Duodenal mucosa (tissue), 2 donors: ENCODE measurements at regions not wholly inside any gene's neighbourhood (a gene's known extent, or its start where the extent isn't known, plus 50 kb on each side); places are given as distances from the start of the nearest gene placed in this dataset.
"Not testable (repeated sequence)": the region's sequence is repeated elsewhere in the genome, so short reads cannot be mapped to it uniquely, and the experiment has no call there.

Source experiments
- H3K27ac ChIP-seq: one replicate; pipeline ENCODE4 v1.7.0; 2013; ENCODE audit warnings: low read depth, low read length
- H3K27me3 ChIP-seq, 2 donors: one replicate each; pipeline ENCODE4 v1.7.0; 2013; ENCODE audit warnings: low read length in 2 of 2, control low read depth in 1 of 2; ENCODE audit not compliant: insufficient read depth in 2 of 2, control insufficient read depth in 1 of 2
- H3K36me3 ChIP-seq, 2 donors: one replicate each; pipeline ENCODE4 v1.7.0; 2013; ENCODE audit warnings: low read length in 2 of 2, control low read depth in 1 of 2; ENCODE audit not compliant: insufficient read depth in 2 of 2, control insufficient read depth in 1 of 2
- H3K4me1 ChIP-seq, 2 donors: one replicate each; pipeline ENCODE4 v1.7.0; 2013; ENCODE audit warnings: low read length in 2 of 2, control low read depth in 1 of 2; ENCODE audit not compliant: insufficient read depth in 2 of 2, control insufficient read depth in 1 of 2
- H3K4me3 ChIP-seq, 2 donors: one replicate each; pipeline ENCODE4 v1.7.0; 2013; ENCODE audit warnings: low read length in 2 of 2, low read depth in 1 of 2
- H3K9ac ChIP-seq, 2 donors: one replicate each; pipeline ENCODE4 v1.7.0; 2013; ENCODE audit warnings: low read length in 2 of 2, low read depth in 1 of 2
- H3K9me3 ChIP-seq, 2 donors: one replicate each; pipeline ENCODE4 v1.7.0; 2013; ENCODE audit warnings: low read length in 2 of 2, control low read depth in 1 of 2; ENCODE audit not compliant: control insufficient read depth in 1 of 2

DNA sequence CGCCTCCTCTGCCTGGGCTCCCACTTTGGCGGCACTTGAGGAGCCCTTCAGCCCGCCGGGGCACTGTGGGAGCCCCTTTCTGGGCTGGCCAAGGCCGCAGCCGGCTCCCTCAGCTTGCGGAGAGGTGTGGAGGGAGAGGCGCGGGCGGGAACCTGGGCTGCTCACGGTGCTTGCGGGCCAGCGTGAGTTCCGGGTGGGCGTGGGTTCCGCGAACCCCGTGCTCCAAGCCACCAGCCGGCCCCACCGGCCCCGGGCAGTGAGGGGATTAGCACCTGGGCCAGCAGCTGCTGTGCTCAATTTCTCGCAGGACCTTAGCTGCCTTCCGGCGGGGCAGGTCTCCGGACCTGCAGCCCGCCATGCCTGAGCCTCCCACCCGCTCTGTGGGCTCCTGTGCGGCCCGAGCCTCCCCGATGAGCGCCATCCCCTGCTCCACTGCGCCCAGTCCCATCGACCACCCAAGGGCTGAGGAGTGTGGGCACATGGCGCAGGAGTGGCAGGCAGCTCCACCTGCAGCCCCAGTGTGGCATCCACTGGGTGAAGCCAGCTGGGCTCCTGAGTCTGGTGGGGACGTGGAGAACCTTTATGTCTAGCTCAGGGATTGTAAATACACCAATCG, 327.7 kb downstream of the ADAMTS20 start:
- not testable (repeated sequence) for H3K9ac ChIP-seq, H3K4me3 ChIP-seq, H3K4me1 ChIP-seq, H3K27me3 ChIP-seq, H3K27ac ChIP-seq, H3K36me3 ChIP-seq, H3K9me3 ChIP-seq

DNA sequence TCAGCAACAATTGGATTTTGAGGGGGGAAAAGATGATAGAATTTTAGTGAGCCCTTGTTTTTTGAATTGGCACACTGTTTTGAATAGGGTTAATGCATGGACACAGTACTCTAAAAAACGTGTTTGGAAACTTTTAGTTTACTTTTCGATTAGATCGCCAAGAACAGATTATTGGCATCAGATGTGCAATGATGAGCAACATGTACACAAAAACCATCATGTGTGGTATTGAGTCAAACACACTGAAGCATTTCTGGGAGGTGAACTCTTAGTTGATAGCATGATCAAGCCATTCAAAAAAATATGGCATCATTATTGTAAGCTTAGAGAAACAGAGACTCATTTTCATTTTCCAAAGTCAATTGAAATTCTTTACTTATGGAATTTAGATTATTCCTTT, 329.2 kb downstream of the ADAMTS20 start:
- Histone ChIP-seq H3K27ac (no peak overlapping the region), H3K4me3 (no peak overlapping the region), H3K27me3 (no peaks in the 10 kb centered on the region), H3K4me1 (no peaks in the 10 kb centered on the region), H3K36me3 (no peaks in the 10 kb centered on the region), H3K9ac (no peak overlapping the region), H3K9me3 (no peaks in the 10 kb centered on the region)

DNA sequence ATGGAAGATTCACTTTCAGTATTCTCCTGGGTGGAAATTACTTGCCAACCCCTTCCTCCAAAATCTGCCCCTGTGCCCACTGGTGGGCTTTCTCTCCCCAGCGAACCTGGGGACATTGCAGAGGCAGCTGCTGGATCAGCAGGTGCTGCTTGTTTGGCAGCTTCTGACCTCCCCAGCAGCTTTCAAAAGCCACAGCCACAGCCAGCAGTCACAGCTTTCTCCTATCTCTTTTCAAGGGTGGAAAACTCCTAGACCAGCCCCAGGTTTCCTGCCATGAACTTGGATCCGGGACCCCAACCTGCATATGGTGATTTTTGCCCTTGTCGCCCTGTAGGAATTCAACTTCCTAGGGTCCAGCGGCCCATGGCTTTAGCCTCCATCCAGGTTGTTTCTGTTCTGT, 330.8 kb downstream of the ADAMTS20 start:
- H3K9ac ChIP-seq: no peak overlapping the region
- no peaks in the 10 kb centered on the region for H3K4me1 ChIP-seq
- no peaks in the 10 kb centered on the region for H3K9me3 ChIP-seq
- no peaks in the 10 kb centered on the region for H3K27me3 ChIP-seq
- no peak overlapping the region for H3K4me3 ChIP-seq
- no peaks in the 10 kb centered on the region for H3K36me3 ChIP-seq
- H3K27ac ChIP-seq: no peak overlapping the region

DNA sequence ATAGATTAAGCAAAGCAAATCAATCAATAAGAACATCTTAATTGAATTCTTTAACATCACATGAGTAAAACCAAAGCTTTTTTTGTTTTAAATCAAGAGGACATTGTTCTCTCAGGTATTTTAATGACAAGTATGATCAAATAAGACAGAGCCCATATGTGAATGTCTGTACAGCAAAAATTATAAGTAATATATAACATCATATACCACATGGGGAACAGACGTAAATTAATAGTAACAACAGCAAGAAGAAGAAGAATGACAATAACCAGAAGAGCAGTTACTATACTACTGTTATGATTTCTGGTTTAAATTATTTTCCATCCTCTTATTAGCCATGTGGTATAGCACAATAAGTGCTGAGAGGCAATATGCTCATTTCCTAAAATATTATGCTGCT, 335.5 kb downstream of the ADAMTS20 start:
- H3K4me1 ChIP-seq: no peaks in the 10 kb centered on the region
- no peaks in the 10 kb centered on the region for H3K36me3 ChIP-seq
- H3K27ac ChIP-seq: no peak overlapping the region
- H3K9ac ChIP-seq: no peak overlapping the region
- H3K9me3 ChIP-seq: no peaks in the 10 kb centered on the region
- H3K27me3 ChIP-seq: no peaks in the 10 kb centered on the region
- H3K4me3 ChIP-seq: no peak overlapping the region

DNA sequence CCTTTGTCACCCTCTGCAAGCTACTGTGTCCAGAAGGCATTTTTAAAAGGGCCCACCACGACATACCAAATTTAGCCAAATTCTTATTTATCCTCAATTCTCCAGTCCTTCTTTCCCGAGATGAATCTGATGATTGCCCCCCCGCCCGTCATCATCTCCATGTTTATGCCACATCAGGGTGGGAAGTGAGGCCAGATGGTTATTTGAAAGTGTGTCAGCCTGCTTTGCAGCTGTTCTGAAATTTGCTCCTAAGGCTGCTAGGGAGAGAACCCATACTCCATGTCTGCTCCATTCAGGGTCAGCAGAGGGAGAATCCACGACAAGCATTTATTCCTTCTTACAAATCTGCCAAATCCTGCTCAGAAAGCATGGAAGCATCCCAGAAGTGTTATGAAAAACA, 337.8 kb downstream of the ADAMTS20 start:
- H3K27ac ChIP-seq: no peak overlapping the region
- no peak overlapping the region for H3K9ac ChIP-seq
- no peaks in the 10 kb centered on the region for H3K27me3 ChIP-seq
- no peaks in the 10 kb centered on the region for H3K4me1 ChIP-seq
- H3K36me3 ChIP-seq: no peaks in the 10 kb centered on the region
- H3K9me3 ChIP-seq: no peaks in the 10 kb centered on the region
- H3K4me3 ChIP-seq: no peak overlapping the region

DNA sequence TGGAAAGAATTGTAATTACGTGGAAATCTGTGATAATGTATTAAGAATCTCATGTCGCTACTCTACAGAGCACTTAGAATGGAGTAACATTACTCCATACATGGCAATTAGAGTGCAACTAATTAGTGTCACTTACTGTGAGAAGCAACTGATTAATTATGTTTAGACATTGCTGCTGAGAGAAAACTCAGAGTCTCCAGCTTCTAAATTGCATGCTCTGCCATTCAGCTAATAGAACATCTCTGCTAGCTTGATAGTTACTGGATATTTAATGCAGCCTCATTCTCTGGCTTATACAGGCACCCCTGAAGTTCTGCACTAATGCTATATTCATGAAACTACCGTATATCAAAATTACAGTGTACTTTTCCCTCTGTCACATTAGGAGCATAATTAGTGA, 338.4 kb downstream of the ADAMTS20 start:
- Histone ChIP-seq H3K9me3 (no peaks in the 10 kb centered on the region), H3K27me3 (no peaks in the 10 kb centered on the region), H3K9ac (no peak overlapping the region), H3K36me3 (no peaks in the 10 kb centered on the region), H3K4me1 (no peaks in the 10 kb centered on the region), H3K27ac (no peak overlapping the region), H3K4me3 (no peak overlapping the region)

DNA sequence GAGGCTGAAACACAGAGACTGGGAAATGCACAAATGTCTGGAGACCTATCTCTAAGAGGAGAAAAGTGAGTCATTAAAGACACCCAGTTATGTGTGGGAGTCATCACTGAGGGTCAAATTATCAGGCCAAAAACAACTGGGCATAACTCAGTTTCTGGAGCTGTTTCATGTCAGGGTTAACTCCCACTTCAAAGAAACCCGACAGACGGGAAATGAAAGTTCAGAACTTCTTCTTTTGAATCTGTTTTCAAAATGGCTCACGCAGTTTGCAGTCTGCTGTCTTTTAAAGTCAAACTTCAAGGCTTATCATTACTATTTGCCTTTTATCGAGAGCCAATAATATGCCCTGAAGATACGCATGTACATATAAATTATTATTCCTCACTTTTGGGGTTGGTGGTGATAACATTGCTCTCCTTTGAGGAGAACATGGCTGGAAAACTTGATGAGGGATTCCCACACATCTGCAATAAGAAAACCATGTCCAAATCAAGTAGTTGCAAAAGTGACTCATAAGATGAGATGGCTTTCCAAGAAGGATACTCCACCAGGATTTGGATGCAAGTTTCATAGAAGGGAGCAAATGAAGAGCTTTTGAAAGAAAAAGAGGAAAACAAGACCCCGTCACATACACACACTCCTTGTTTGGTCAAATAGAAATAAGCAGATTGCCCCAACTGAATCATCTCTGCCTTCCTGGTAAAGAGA, 341.4 kb downstream of the ADAMTS20 start:
- Histone ChIP-seq H3K9me3 (no peaks in the 10 kb centered on the region), H3K4me1 (no peaks in the 10 kb centered on the region), H3K27me3 (no peaks in the 10 kb centered on the region), H3K4me3 (no peak overlapping the region), H3K9ac (no peak overlapping the region), H3K36me3 (no peaks in the 10 kb centered on the region), H3K27ac (no peak overlapping the region)

DNA sequence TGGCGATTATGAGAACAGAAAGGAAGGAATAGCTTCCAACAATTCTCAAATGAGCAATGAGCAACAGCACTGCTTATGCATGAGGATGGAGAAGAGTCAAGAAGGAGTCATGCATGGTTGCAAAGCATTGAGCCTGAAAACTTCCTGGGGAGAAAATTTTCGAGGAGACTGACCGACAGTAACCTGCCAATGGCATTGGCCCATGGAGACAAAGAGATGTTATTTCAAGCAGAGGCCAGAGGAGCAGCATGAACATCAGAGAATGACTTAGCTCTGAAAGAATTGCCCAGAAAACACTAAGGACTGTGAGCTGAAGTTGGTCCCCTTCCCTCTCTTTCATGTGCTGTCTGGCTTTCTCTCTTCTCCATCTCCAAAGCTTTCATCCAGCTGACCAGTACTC, 343.4 kb downstream of the ADAMTS20 start:
- Histone ChIP-seq H3K27me3 (no peaks in the 10 kb centered on the region), H3K4me1 (no peaks in the 10 kb centered on the region), H3K4me3 (no peak overlapping the region), H3K9me3 (no peaks in the 10 kb centered on the region), H3K36me3 (no peaks in the 10 kb centered on the region), H3K27ac (no peak overlapping the region), H3K9ac (no peak overlapping the region)

DNA sequence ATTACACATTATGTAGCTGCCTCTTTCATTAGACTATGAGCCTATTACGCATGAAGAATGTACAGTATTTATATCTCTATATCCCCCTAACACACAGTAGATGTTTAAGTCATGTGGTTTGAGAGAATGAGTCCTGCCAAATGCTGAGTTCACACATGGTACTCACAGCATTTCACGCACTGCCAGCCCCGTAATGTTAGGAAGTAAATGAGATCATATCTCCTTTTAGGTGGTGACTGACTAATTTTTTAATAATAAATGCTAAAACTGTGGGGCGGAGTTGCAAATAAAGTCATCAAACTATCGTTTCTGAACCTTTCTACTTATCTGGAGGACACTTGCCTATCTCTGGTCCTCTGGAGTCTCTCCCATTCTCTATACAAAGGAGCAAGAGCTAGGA, 343.8 kb downstream of the ADAMTS20 start:
- H3K27ac ChIP-seq: no peak overlapping the region
- no peak overlapping the region for H3K4me3 ChIP-seq
- no peaks in the 10 kb centered on the region for H3K36me3 ChIP-seq
- H3K4me1 ChIP-seq: no peaks in the 10 kb centered on the region
- no peaks in the 10 kb centered on the region for H3K9me3 ChIP-seq
- no peak overlapping the region for H3K9ac ChIP-seq
- no peaks in the 10 kb centered on the region for H3K27me3 ChIP-seq

DNA sequence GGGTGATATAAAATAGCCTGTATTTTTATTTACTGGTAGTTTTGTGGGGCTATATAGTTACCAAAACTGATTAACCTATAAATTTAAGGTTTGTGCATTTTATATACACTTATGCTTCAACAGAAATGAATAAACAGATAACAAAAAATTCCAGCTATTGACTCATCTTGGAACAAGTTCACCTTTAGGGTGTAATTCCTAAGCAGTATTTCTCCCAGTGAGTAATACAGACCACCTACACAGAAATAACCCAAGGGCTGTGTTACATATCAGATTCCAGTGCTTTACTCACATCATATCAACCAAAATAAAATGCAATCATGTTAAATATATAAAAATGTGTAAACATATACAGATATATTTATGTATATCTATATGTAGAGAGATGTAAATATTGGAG, 345.6 kb downstream of the ADAMTS20 start:
- H3K9me3 ChIP-seq: no peaks in the 10 kb centered on the region
- no peak overlapping the region for H3K27ac ChIP-seq
- no peak overlapping the region for H3K9ac ChIP-seq
- no peak overlapping the region for H3K4me3 ChIP-seq
- H3K36me3 ChIP-seq: no peaks in the 10 kb centered on the region
- H3K27me3 ChIP-seq: no peaks in the 10 kb centered on the region
- H3K4me1 ChIP-seq: no peaks in the 10 kb centered on the region
